GM23338 (cell line): ENCODE measurements at regions not wholly inside any gene's neighbourhood (a gene's known extent, or its start where the extent isn't known, plus 50 kb on each side); places are given as distances from the start of the nearest gene placed in this dataset.

Source experiments
- ATAC-seq: fragments of 200-7000 bp; cut with Tn5 transposase; 3 replicates; pipeline ENCODE4 v1.9.1; 2020
- DNase-seq: peaks from one replicate; pipeline ENCODE4 v3.0.0-alpha.2; 2015; ENCODE audit warnings: low spot score
- H2AFZ ChIP-seq: fragments of 200-600 bp; sonication (generic); 2 replicates; pipeline ENCODE4 v1.8.0; 2016; ENCODE audit warnings: antibody characterized with exemption, mild to moderate bottlenecking, moderate library complexity
- H3F3A ChIP-seq: fragments of 200-600 bp; sonication (generic); replicated peaks from 2 replicates; pipeline ENCODE4 v1.8.0; 2017; ENCODE audit warnings: antibody characterized with exemption, mixed run types, low read depth
- H3K27ac ChIP-seq: fragments of 200-600 bp; sonication (generic); 2 replicates; pipeline ENCODE4 v1.6.1; 2016; ENCODE audit warnings: low read depth
- H3K27me3 ChIP-seq: fragments of 200-600 bp; sonication (generic); 2 replicates; pipeline ENCODE4 v1.8.0; 2016; ENCODE audit warnings: mild to moderate bottlenecking, mixed run types, moderate library complexity; ENCODE audit not compliant: insufficient read depth
- H3K36me3 ChIP-seq: fragments of 200-600 bp; sonication (generic); 2 replicates; pipeline ENCODE4 v1.8.0; 2016; ENCODE audit warnings: mild to moderate bottlenecking; ENCODE audit not compliant: insufficient read depth
- H3K4me1 ChIP-seq: fragments of 200-600 bp; sonication (generic); 2 replicates; pipeline ENCODE4 v1.8.0; 2016; ENCODE audit warnings: mild to moderate bottlenecking, moderate library complexity; ENCODE audit not compliant: insufficient read depth
- H3K4me2 ChIP-seq: fragments of 200-600 bp; sonication (generic); 2 replicates; pipeline ENCODE4 v1.7.1; 2017; ENCODE audit warnings: mixed run types
- H3K4me3 ChIP-seq: fragments of 200-600 bp; sonication (generic); 2 replicates; pipeline ENCODE4 v1.6.1; 2016; ENCODE audit warnings: mixed run types
- H3K79me2 ChIP-seq: fragments of 200-600 bp; sonication (generic); replicated peaks from 2 replicates; pipeline ENCODE4 v1.8.0; 2017; ENCODE audit warnings: mild to moderate bottlenecking; ENCODE audit not compliant: insufficient read depth
- H3K9me2 ChIP-seq: fragments of 200-600 bp; sonication (generic); 2 replicates; pipeline ENCODE4 v1.8.0; 2017; ENCODE audit not compliant: insufficient read depth
- H4K20me1 ChIP-seq: fragments of 200-600 bp; sonication (generic); replicated peaks from 2 replicates; pipeline ENCODE4 v1.8.0; 2017; ENCODE audit warnings: mild to moderate bottlenecking; ENCODE audit not compliant: insufficient read depth
- H3K27ac Mint-ChIP-seq: 2 replicates; pipeline ENCODE4 v1.8.0; 2020; ENCODE audit warnings: inconsistent platforms, mild to moderate bottlenecking, moderate library complexity, mixed read lengths
- H3K27me3 Mint-ChIP-seq: 3 replicates; pipeline ENCODE4 v1.8.0; 2022; ENCODE audit warnings: low read depth, mild to moderate bottlenecking, moderate library complexity, mixed read lengths, inconsistent platforms; ENCODE audit not compliant: insufficient read depth, poor library complexity
- H3K36me3 Mint-ChIP-seq: 3 replicates; pipeline ENCODE4 v1.8.0; 2021; ENCODE audit warnings: low read depth, mild to moderate bottlenecking, inconsistent platforms, moderate library complexity, mixed read lengths
- H3K4me1 Mint-ChIP-seq: 3 replicates; pipeline ENCODE4 v1.8.0; 2020; ENCODE audit warnings: mild to moderate bottlenecking, inconsistent platforms, mixed read lengths
- H3K4me3 Mint-ChIP-seq: 3 replicates; pipeline ENCODE4 v1.8.0; 2021; ENCODE audit warnings: moderate library complexity, mild to moderate bottlenecking, inconsistent platforms, mixed read lengths
- H3K9me3 Mint-ChIP-seq: 3 replicates; pipeline ENCODE4 v1.8.0; 2020; ENCODE audit warnings: moderate library complexity, mild to moderate bottlenecking, inconsistent platforms, mixed read lengths
- ETS1 ChIP-seq: IDR thresholded peaks from 2 replicates; pipeline ENCODE4 v1.6.1; 2016; ENCODE audit warnings: antibody characterized with exemption
- EZH2 ChIP-seq: fragments of 200-600 bp; sonication (generic); IDR thresholded peaks from one replicate; pipeline ENCODE4 v1.8.0; 2017; ENCODE audit warnings: antibody characterized with exemption, mild to moderate bottlenecking, low read depth; ENCODE audit not compliant: unreplicated experiment
- EZH2phosphoT487 ChIP-seq: fragments of 200-600 bp; sonication (generic); IDR thresholded peaks from one replicate; pipeline ENCODE4 v1.8.1; 2018; ENCODE audit warnings: antibody characterized with exemption; ENCODE audit not compliant: unreplicated experiment
- NANOG ChIP-seq: IDR thresholded peaks from 2 replicates; pipeline ENCODE4 v1.6.1; 2016; ENCODE audit warnings: antibody characterized with exemption, borderline replicate concordance
- REST ChIP-seq: IDR thresholded peaks from one replicate; pipeline ENCODE4 v1.6.1; 2018; ENCODE audit warnings: antibody characterized with exemption; ENCODE audit not compliant: unreplicated experiment
- STAT1 ChIP-seq: IDR thresholded peaks from one replicate; pipeline ENCODE4 v1.6.1; 2016; ENCODE audit warnings: antibody characterized with exemption; ENCODE audit not compliant: unreplicated experiment
- ZNF114 ChIP-seq: fragments of 250-450 bp; sonication (Bioruptor Pico); IDR thresholded peaks from 2 replicates; pipeline ENCODE4 v1.5.0; 2020; ENCODE audit warnings: mild to moderate bottlenecking, moderate library complexity
- ZNF331 ChIP-seq: fragments of 250-450 bp; sonication (Bioruptor Pico); IDR thresholded peaks from 2 replicates; pipeline ENCODE4 v1.5.0; 2020; ENCODE audit warnings: low read depth, mild to moderate bottlenecking, moderate library complexity
- ZNF462 ChIP-seq: fragments of 250-450 bp; sonication (Bioruptor Pico); IDR thresholded peaks from 2 replicates; pipeline ENCODE4 v1.5.0; 2020; ENCODE audit warnings: mild to moderate bottlenecking, moderate library complexity

GRCh38 chr11:24311974-24312373 lies 184.9 kb upstream of the LUZP2 start:
- Histone ChIP-seq H2AFZ (peak overlapping the region; percentile 82; the same call in 1 of the 2 replicates), H3K27ac (no peak overlapping the region), H3K4me1 (no peaks in the 10 kb centered on the region), H3K4me3 (no peak overlapping the region), H3F3A (no peaks in the 10 kb centered on the region), H3K27me3 (no peaks in the 10 kb centered on the region), H3K79me2 (no peaks in the 10 kb centered on the region), H3K4me2 (no peak overlapping the region), H4K20me1 (no peaks in the 10 kb centered on the region), H3K36me3 (peaks cover 3% of the 10 kb centered on the region; the same call in 1 of the 2 replicates), H3K9me2 (no peaks in the 10 kb centered on the region; the same call in 1 of the 2 replicates)
- no peak for ATAC-seq
- H3K4me1 Mint-ChIP-seq: no peaks in the 10 kb centered on the region
- no peak for DNase-seq
- peaks cover 2% of the 10 kb centered on the region for H3K27me3 Mint-ChIP-seq
- H3K27ac Mint-ChIP-seq: no peak overlapping the region
- TF ChIP-seq NANOG: no peak
- peaks cover 26% of the 10 kb centered on the region for H3K36me3 Mint-ChIP-seq
- H3K4me3 Mint-ChIP-seq: no peak overlapping the region
- peaks cover 30% of the 10 kb centered on the region for H3K9me3 Mint-ChIP-seq

GRCh38 chr11:24312464-24313238 lies 184.2 kb upstream of the LUZP2 start:
- Histone ChIP-seq H3K27ac (no peak overlapping the region), H3K4me2 (no peak overlapping the region), H4K20me1 (no peaks in the 10 kb centered on the region), H3K4me3 (no peak overlapping the region), H3K79me2 (no peaks in the 10 kb centered on the region), H3K27me3 (no peaks in the 10 kb centered on the region), H2AFZ (peak overlapping the region; percentile 82; the same call in 1 of the 2 replicates), H3K4me1 (no peaks in the 10 kb centered on the region), H3K9me2 (no peaks in the 10 kb centered on the region; the same call in 1 of the 2 replicates), H3F3A (no peaks in the 10 kb centered on the region), H3K36me3 (peaks cover 3% of the 10 kb centered on the region; the same call in 1 of the 2 replicates)
- H3K4me1 Mint-ChIP-seq: no peaks in the 10 kb centered on the region
- TF ChIP-seq STAT1 (no peak), REST (no peak), ZNF462 (CRISPR knock-in tag) (no peak), ZNF331 (CRISPR knock-in tag) (no peak), ETS1 (no peak), ZNF114 (CRISPR knock-in tag) (no peak), EZH2phosphoT487 (no peak), EZH2 (no peak)
- peaks cover 2% of the 10 kb centered on the region for H3K27me3 Mint-ChIP-seq
- peaks cover 26% of the 10 kb centered on the region for H3K36me3 Mint-ChIP-seq
- DNase-seq: no peak
- no peak overlapping the region for H3K27ac Mint-ChIP-seq
- peaks cover 30% of the 10 kb centered on the region for H3K9me3 Mint-ChIP-seq
- no peak for ATAC-seq
- no peak overlapping the region for H3K4me3 Mint-ChIP-seq
